Cardiac muscle cell (in vitro differentiated cells and primary cell): ENCODE measurements at regions not wholly inside any gene's neighbourhood (a gene's known extent, or its start where the extent isn't known, plus 50 kb on each side); places are given as distances from the start of the nearest gene placed in this dataset.

Experiments
- DNase-seq, 2 donors: peaks; one replicate each; pipeline versions ENCODE4 v3.0.0 to v3.0.0-alpha.2; 2010 to 2017; ENCODE audit warnings: low read depth in 1 of 2, low spot score in 1 of 2
- H3K27ac ChIP-seq: fragments of 200-600 bp; sonication (generic); 2 replicates; pipeline ENCODE4 v1.5.1; 2016
- H3K27me3 ChIP-seq: fragments of 200-600 bp; sonication (generic); 2 replicates; pipeline ENCODE4 v1.6.0; 2016; ENCODE audit warnings: control low read depth
- H3K36me3 ChIP-seq: fragments of 200-600 bp; sonication (generic); 2 replicates; pipeline ENCODE4 v1.5.1; 2016; ENCODE audit warnings: control low read depth
- H3K4me1 ChIP-seq: fragments of 200-600 bp; sonication (generic); 2 replicates; pipeline ENCODE4 v1.8.1; 2017; ENCODE audit warnings: low read depth, mild to moderate bottlenecking, mixed run types
- H3K4me3 ChIP-seq: fragments of 200-600 bp; sonication (generic); 2 replicates; pipeline ENCODE4 v1.5.1; 2016; ENCODE audit warnings: mild to moderate bottlenecking
- H3K9me3 ChIP-seq: fragments of 200-600 bp; sonication (generic); 2 replicates; pipeline ENCODE4 v1.5.1; 2017; ENCODE audit warnings: low read depth, mild to moderate bottlenecking, control low read depth
- TF ChIP-seq, protein P1 (sequence below): IDR thresholded peaks from 2 replicates; pipeline ENCODE4 v1.5.1; 2012; ENCODE audit warnings: low read depth, mild to moderate bottlenecking, low read length

DNA sequence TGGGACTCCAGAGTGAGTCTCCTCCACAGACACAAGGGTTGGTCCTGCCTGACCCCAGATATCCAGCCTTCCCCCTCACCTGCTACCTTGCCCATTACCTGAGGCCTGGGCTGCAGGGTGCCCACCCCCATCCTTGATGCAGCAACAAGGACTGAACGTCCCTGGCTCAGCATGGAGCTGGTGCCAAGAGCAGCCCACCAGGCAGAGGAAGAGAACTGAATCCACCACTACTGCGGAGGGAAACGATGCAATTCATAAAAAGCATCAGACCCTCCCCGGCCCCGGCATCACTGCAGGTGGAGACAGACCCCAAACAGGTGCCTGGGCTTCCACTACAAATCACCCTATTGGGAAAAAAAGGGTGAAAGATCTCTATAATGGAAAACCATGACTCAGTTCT, 131.0 kb upstream of the TNRC6C start:
- Histone ChIP-seq H3K27ac (no peak overlapping the region), H3K4me1 (no peaks in the 10 kb centered on the region)
- TF ChIP-seq, protein P1, sequence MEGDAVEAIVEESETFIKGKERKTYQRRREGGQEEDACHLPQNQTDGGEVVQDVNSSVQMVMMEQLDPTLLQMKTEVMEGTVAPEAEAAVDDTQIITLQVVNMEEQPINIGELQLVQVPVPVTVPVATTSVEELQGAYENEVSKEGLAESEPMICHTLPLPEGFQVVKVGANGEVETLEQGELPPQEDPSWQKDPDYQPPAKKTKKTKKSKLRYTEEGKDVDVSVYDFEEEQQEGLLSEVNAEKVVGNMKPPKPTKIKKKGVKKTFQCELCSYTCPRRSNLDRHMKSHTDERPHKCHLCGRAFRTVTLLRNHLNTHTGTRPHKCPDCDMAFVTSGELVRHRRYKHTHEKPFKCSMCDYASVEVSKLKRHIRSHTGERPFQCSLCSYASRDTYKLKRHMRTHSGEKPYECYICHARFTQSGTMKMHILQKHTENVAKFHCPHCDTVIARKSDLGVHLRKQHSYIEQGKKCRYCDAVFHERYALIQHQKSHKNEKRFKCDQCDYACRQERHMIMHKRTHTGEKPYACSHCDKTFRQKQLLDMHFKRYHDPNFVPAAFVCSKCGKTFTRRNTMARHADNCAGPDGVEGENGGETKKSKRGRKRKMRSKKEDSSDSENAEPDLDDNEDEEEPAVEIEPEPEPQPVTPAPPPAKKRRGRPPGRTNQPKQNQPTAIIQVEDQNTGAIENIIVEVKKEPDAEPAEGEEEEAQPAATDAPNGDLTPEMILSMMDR = no peak

DNA sequence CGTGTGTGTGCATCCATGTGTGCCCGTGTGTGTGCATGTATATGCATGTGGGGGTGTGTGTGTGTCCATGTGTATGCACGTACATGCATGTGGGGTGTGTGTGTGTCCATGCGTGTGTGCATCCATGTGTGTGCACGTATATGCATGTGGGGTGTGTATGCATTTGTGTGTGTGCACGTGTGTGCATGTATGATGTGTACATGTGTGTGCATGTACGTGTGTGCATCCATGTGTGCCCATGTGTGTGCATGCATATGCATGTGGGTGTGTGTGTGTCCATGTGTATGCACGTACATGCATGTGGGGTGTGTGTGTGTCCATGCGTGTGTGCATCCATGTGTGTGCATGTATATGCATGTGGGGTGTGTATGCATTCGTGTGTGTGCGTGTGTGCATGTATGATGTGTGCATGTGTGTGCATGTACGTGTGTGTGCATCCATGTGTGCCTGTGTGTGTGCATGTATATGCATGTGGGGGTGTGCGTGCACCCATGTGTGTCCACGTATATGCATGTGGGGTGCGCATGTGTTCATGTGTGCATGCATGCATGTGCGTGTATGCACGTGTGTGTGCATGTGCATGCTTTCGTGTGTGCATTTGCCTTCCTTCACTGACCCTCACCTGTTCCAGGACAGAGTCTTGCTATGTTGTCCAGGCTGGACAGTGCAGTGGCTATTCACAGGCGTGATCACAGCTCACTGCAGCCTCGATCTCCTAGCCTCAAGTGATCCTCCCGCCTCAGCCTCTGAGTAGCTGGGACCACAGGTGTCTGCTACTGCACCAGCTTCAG, 129.6 kb upstream of the TNRC6C start:
- Histone ChIP-seq H3K4me1 (no peaks in the 10 kb centered on the region), H3K27ac (no peak overlapping the region), H3K4me3 (no peak overlapping the region), H3K9me3 (no peaks in the 10 kb centered on the region), H3K27me3 (no peaks in the 10 kb centered on the region), H3K36me3 (no peaks in the 10 kb centered on the region)
- TF ChIP-seq, protein P1 = no peak
- DNase-seq = no peak

More for the DNA sequence above, 131.0 kb upstream of the TNRC6C start:
- DNase-seq = no peak
- H3K9me3 ChIP-seq = no peaks in the 10 kb centered on the region
- H3K36me3 ChIP-seq = no peaks in the 10 kb centered on the region
- H3K27me3 ChIP-seq = no peaks in the 10 kb centered on the region
- no peak overlapping the region for H3K4me3 ChIP-seq

DNA sequence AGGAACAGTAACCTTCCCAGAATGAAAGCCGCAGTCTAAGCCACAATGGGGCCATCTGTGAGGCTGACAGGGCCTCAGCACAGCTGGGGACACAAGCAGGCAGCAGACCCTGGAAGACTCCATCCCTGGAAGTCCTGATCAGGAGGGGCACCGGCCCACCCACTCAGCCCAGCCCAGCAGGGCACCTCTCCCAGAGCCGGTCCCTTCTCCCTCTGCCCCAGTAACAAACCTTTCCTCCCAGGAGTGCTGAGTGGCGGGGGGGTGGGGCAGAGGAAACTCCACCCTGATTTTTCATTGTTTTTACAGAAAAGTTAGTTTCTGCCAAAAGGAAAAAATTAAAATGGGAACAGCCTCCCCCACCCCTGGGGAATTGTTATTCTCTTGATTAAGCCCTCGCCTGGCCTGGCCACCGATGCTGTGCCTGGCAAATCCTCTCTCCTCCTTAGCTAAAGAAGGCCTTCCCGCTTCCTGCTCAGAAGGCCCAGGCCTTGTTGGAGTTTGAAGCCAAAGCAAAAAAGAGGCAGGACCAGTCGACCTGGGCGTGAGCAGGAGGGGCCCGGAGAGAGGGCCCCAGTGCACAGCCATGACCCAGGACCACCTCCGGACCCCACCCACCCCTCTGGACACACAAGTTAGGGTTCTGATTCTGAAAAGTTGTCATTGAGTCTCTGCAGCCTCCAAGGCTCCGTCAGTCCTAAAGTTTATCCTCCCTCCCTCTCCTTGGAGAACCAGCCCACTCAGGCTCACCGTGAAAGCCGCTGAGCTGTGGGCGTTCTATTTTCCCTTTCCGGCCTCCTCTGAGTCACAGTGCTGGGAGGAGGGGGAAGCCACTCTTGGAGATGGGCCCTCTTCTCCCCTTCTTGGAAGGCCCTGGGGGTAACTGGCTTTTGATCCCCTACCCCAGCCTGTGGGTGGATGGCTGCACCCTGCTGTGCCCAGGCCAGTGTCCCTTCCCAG, 128.4 kb upstream of the TNRC6C start:
- peaks cover 10% of the 10 kb centered on the region for H3K4me1 ChIP-seq
- H3K27me3 ChIP-seq = no peaks in the 10 kb centered on the region
- no peak overlapping the region for H3K4me3 ChIP-seq
- TF ChIP-seq, protein P1 = no peak
- peak in 1 of 2 donors; percentile 86 for DNase-seq
- no peaks in the 10 kb centered on the region for H3K36me3 ChIP-seq
- no peak overlapping the region for H3K27ac ChIP-seq
- H3K9me3 ChIP-seq = no peaks in the 10 kb centered on the region

DNA sequence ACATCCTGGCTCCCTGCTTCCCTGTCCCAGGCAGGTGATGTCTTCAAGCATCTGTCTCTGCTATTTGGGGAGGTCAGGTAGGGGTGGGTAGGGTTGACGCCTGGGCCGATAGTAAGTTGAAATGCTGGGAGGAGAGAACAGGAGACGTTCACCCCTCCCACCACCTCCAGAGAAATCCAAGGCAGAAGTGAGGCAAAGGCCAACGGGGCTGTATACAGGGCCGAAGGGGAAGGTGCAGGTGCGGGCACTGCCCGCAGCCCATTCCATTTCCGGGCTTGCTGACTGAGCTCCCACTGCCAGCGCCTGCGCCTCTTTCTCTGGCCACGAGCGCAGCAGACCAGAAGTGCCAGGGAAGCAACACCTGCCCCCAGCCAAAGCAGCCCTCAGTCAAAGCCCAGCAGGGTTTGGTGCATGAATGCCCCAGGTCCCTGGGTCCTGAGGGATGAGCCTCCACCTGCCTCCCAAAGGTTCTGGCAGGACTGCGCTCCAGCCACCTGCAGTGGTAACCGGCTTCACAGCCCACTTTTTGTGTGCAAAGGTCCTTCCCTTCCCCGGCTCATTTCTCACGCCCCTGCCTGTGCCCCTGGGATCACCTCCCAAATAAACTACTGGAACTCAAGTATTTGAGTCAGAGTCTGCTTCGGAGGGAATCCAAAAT, 127.6 kb upstream of the TNRC6C start:
- no peak overlapping the region for H3K4me3 ChIP-seq
- no peak overlapping the region for H3K27ac ChIP-seq
- H3K27me3 ChIP-seq = no peaks in the 10 kb centered on the region
- no peaks in the 10 kb centered on the region for H3K9me3 ChIP-seq
- DNase-seq = no peak
- TF ChIP-seq, protein P1 = no peak
- peaks cover 10% of the 10 kb centered on the region for H3K4me1 ChIP-seq
- no peaks in the 10 kb centered on the region for H3K36me3 ChIP-seq

DNA sequence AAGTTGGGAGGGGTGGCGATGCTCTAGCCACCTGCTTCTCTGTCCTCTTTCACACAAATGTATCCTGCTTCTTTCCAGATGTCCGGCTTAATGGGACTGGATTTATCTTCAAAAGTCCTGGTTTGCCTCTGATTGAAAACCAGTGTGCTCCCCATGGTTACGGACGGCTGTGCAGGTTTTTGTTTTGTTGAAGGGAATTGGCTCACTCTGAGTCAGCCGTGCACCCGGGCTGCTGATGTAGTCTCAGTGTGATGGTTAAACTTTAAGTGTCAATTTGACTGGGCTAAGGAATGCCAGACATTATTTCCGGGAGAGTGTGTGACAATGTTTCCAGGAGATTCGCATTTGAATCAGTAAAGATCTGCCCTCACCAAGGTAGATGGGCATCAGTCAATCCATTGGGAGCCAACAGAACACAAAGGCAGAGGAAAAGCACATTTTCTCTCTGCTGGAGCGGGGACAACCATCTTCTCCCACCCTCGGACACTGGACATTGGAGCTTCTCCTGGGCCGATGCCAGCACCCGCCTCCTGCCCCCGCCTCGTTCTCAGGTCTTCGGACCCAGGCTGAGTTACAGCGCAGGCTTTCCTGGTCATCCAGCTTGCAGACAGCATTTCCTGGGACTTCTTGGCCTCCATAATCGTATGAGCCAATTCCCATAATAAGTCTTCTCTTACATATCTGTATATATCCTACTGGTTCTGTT, 126.9 kb upstream of the TNRC6C start:
- Histone ChIP-seq H3K27me3 (no peaks in the 10 kb centered on the region), H3K4me1 (peaks cover 10% of the 10 kb centered on the region), H3K36me3 (no peaks in the 10 kb centered on the region), H3K9me3 (no peaks in the 10 kb centered on the region), H3K27ac (no peak overlapping the region), H3K4me3 (no peak overlapping the region)
- DNase-seq = peak in 1 of 2 donors; percentile 49
- TF ChIP-seq, protein P1 = no peak
